Activated naive CD8-positive, alpha-beta T cell treated with anti-CD3 and anti-CD28 coated beads, Interleukin-2, amount 50 U/mL, for 24 hours (primary cell): ENCODE measurements at regions not wholly inside any gene's neighbourhood (a gene's known extent, or its start where the extent isn't known, plus 50 kb on each side); places are given as distances from the start of the nearest gene placed in this dataset.

ENCODE experiments used
- ATAC-seq: fragments of 150-1000 bp; cut with Tn5 transposase; one replicate; pipeline ENCODE4 v1.10.0; 2021
- DNase-seq: peaks from one replicate; pipeline ENCODE4 v3.0.0; 2021
- H3K27ac Mint-ChIP-seq: one replicate; pipeline ENCODE4 v1.8.0; 2021; ENCODE audit warnings: mild to moderate bottlenecking, mixed read lengths
- H3K27me3 Mint-ChIP-seq: one replicate; pipeline ENCODE4 v1.8.0; 2021; ENCODE audit warnings: mixed read lengths
- H3K36me3 Mint-ChIP-seq: one replicate; pipeline ENCODE4 v1.8.0; 2021; ENCODE audit warnings: low read depth, mixed read lengths
- H3K4me1 Mint-ChIP-seq: one replicate; pipeline ENCODE4 v1.8.0; 2021; ENCODE audit warnings: mixed read lengths
- H3K4me3 Mint-ChIP-seq: one replicate; pipeline ENCODE4 v1.8.0; 2021; ENCODE audit warnings: mild to moderate bottlenecking, moderate library complexity, mixed read lengths
- H3K9me3 Mint-ChIP-seq: one replicate; pipeline ENCODE4 v1.8.0; 2021; ENCODE audit warnings: mixed read lengths

GRCh38 chr12:111212814-111213456 lies 156.0 kb downstream of the PHETA1 start:
- H3K36me3 Mint-ChIP-seq = no peaks in the 10 kb centered on the region
- H3K4me3 Mint-ChIP-seq = no peak overlapping the region
- no peak overlapping the region for H3K27ac Mint-ChIP-seq
- DNase-seq = no peak
- H3K4me1 Mint-ChIP-seq = no peaks in the 10 kb centered on the region
- peaks cover 6% of the 10 kb centered on the region for H3K27me3 Mint-ChIP-seq
- ATAC-seq = no peak
- H3K9me3 Mint-ChIP-seq = no peaks in the 10 kb centered on the region

GRCh38 chr12:111211910-111212757 lies 156.8 kb downstream of the PHETA1 start:
- H3K36me3 Mint-ChIP-seq = no peaks in the 10 kb centered on the region
- no peak for ATAC-seq
- no peaks in the 10 kb centered on the region for H3K9me3 Mint-ChIP-seq
- no peak overlapping the region for H3K27ac Mint-ChIP-seq
- peak; percentile 7 for DNase-seq
- H3K4me1 Mint-ChIP-seq = no peaks in the 10 kb centered on the region
- no peak overlapping the region for H3K4me3 Mint-ChIP-seq
- peaks cover 6% of the 10 kb centered on the region for H3K27me3 Mint-ChIP-seq

- Mint-ChIP-seq H3K9me3 (no peaks in the 10 kb centered on the region), H3K4me3 (no peak overlapping the region), H3K27me3 (peaks cover 10% of the 10 kb centered on the region), H3K36me3 (no peaks in the 10 kb centered on the region), H3K27ac (no peak overlapping the region), H3K4me1 (no peaks in the 10 kb centered on the region)
- ATAC-seq = no peak
- DNase-seq = no peak
Measured at GRCh38 chr12:111209811-111210210, 159.1 kb downstream of the PHETA1 start.

- ATAC-seq (no peak), DNase-seq (no peak)
- Mint-ChIP-seq H3K4me1 (no peaks in the 10 kb centered on the region), H3K9me3 (no peaks in the 10 kb centered on the region), H3K36me3 (no peaks in the 10 kb centered on the region), H3K4me3 (no peak overlapping the region), H3K27me3 (peaks cover 10% of the 10 kb centered on the region), H3K27ac (no peak overlapping the region)
Measured at GRCh38 chr12:111207761-111208160, 161.1 kb downstream of the PHETA1 start.

GRCh38 chr12:111204788-111205241 lies 164.1 kb downstream of the PHETA1 start:
- Mint-ChIP-seq H3K4me1 (peaks cover 5% of the 10 kb centered on the region), H3K4me3 (no peak overlapping the region), H3K27me3 (peaks cover 13% of the 10 kb centered on the region)

GRCh38 chr12:111203969-111204368 lies 164.9 kb downstream of the PHETA1 start:
- Mint-ChIP-seq H3K36me3 (no peaks in the 10 kb centered on the region), H3K27ac (no peak overlapping the region), H3K27me3 (peaks cover 13% of the 10 kb centered on the region), H3K9me3 (no peaks in the 10 kb centered on the region), H3K4me3 (no peak overlapping the region), H3K4me1 (peaks cover 5% of the 10 kb centered on the region)
- no peak for DNase-seq
- ATAC-seq = no peak

More at GRCh38 chr12:111204788-111205241, 164.1 kb downstream of the PHETA1 start:
- Mint-ChIP-seq H3K36me3 (no peaks in the 10 kb centered on the region), H3K27ac (no peak overlapping the region), H3K9me3 (no peaks in the 10 kb centered on the region)
- DNase-seq = no peak
- ATAC-seq = no peak

GRCh38 chr12:111203446-111203845 lies 165.4 kb downstream of the PHETA1 start:
- Mint-ChIP-seq H3K4me1 (peaks cover 5% of the 10 kb centered on the region), H3K27me3 (peaks cover 15% of the 10 kb centered on the region), H3K9me3 (no peaks in the 10 kb centered on the region), H3K27ac (no peak overlapping the region), H3K4me3 (no peak overlapping the region), H3K36me3 (no peaks in the 10 kb centered on the region)
- DNase-seq (no peak), ATAC-seq (no peak)

- ATAC-seq = no peak
Measured at GRCh38 chr12:111202237-111202915, 166.5 kb downstream of the PHETA1 start.

GRCh38 chr12:111201495-111202236 lies 167.2 kb downstream of the PHETA1 start:
- DNase-seq = no peak
- Mint-ChIP-seq H3K27me3 (peaks cover 14% of the 10 kb centered on the region), H3K27ac (no peak overlapping the region), H3K4me1 (peaks cover 5% of the 10 kb centered on the region), H3K36me3 (no peaks in the 10 kb centered on the region), H3K4me3 (no peak overlapping the region), H3K9me3 (no peaks in the 10 kb centered on the region)
- ATAC-seq = no peak

More at GRCh38 chr12:111202237-111202915, 166.5 kb downstream of the PHETA1 start:
- no peaks in the 10 kb centered on the region for H3K9me3 Mint-ChIP-seq
- H3K4me1 Mint-ChIP-seq = peaks cover 5% of the 10 kb centered on the region
- H3K4me3 Mint-ChIP-seq = no peak overlapping the region
- no peaks in the 10 kb centered on the region for H3K36me3 Mint-ChIP-seq
- peaks cover 15% of the 10 kb centered on the region for H3K27me3 Mint-ChIP-seq
- DNase-seq = no peak
- H3K27ac Mint-ChIP-seq = no peak overlapping the region

- ATAC-seq = no peak
- Mint-ChIP-seq H3K4me3 (no peak overlapping the region), H3K9me3 (no peaks in the 10 kb centered on the region), H3K27ac (no peak overlapping the region), H3K27me3 (peaks cover 13% of the 10 kb centered on the region), H3K36me3 (no peaks in the 10 kb centered on the region), H3K4me1 (peaks cover 5% of the 10 kb centered on the region)
- DNase-seq = no peak
Measured at GRCh38 chr12:111201036-111201435, 167.9 kb downstream of the PHETA1 start.

GRCh38 chr12:111197376-111197944 lies 171.4 kb downstream of the PHETA1 start:
- H3K4me3 Mint-ChIP-seq = no peak overlapping the region
- no peak for ATAC-seq
- H3K27ac Mint-ChIP-seq = no peak overlapping the region
- H3K27me3 Mint-ChIP-seq = peaks cover 10% of the 10 kb centered on the region
- DNase-seq = no peak
- H3K4me1 Mint-ChIP-seq = peaks cover 3% of the 10 kb centered on the region
- no peaks in the 10 kb centered on the region for H3K36me3 Mint-ChIP-seq
- H3K9me3 Mint-ChIP-seq = no peaks in the 10 kb centered on the region

GRCh38 chr12:111196532-111196931 lies 172.4 kb downstream of the PHETA1 start:
- Mint-ChIP-seq H3K27me3 (peaks cover 10% of the 10 kb centered on the region), H3K36me3 (no peaks in the 10 kb centered on the region), H3K4me1 (no peaks in the 10 kb centered on the region), H3K27ac (no peak overlapping the region), H3K9me3 (no peaks in the 10 kb centered on the region), H3K4me3 (no peak overlapping the region)
- ATAC-seq = no peak
- DNase-seq = no peak

- Mint-ChIP-seq H3K36me3 (no peaks in the 10 kb centered on the region), H3K9me3 (no peaks in the 10 kb centered on the region), H3K4me3 (no peak overlapping the region), H3K4me1 (no peaks in the 10 kb centered on the region), H3K27me3 (peaks cover 6% of the 10 kb centered on the region), H3K27ac (no peak overlapping the region)
- ATAC-seq (no peak), DNase-seq (no peak)
Measured at GRCh38 chr12:111195316-111195715, 173.6 kb downstream of the PHETA1 start.

GRCh38 chr12:111194703-111195051 lies 174.2 kb downstream of the PHETA1 start:
- Mint-ChIP-seq H3K27me3 (peaks cover 6% of the 10 kb centered on the region), H3K9me3 (no peaks in the 10 kb centered on the region), H3K36me3 (no peaks in the 10 kb centered on the region), H3K4me3 (no peak overlapping the region), H3K4me1 (no peaks in the 10 kb centered on the region), H3K27ac (no peak overlapping the region)
- ATAC-seq (no peak), DNase-seq (no peak)
